ENCODE measurements at regions not wholly inside any gene's neighbourhood (a gene's known extent, or its start where the extent isn't known, plus 50 kb on each side); places are given as distances from the start of the nearest gene placed in this dataset.

DNA sequence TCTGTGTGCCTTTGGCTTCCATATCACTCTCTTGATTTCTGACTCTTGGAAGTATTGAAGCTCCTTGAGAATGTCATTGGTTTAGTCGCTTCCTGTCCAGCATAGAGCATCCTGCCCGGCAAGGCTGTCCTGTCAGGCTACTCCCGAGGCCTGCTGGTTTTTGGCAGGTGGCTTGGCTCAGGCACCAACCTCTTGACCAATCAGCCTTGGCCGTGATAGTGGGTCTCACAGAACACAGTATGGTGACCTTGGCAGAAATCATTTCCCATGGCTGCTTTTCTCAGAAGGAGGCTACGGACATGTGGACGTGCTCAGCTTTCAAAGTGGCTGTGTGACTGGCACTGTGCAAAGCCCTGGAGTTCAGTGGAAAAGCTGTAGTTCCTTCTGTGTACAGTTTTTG is 516.9 kb downstream of the REEP3 start:
- ATAC-seq (ENCODE audit: low read depth): no peak
- peaks cover 9% of the 10 kb centered on the region for H3K4me1 Mint-ChIP-seq
- intact Hi-C loops (cut with micrococcal nuclease): no loop called here

DNA sequence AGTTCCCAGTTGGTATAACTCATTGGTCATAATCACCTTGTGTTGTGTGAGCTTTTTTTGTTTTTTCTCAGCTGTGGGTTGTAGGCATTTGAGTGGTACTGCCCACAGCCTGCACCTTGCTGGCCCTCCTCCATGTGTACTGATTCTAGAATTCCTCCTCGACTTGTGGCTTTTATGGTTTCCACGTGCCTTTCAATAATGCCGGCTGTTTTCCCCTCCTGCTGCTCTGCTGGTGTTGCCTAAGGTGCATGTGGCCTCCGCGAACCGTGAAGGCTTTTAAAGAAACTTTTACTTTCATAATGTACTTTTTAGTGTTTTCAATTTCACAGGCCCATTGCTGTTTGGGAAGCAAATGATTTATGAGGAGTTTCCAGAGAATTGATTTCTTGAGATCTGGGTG is 518.0 kb downstream of the REEP3 start:
- H3K27ac Mint-ChIP-seq: no peak overlapping the region
- POLR2A ChIA-PET: no interaction called here
- no peak overlapping the region for H3K4me3 Mint-ChIP-seq

More for the DNA sequence above, 516.9 kb downstream of the REEP3 start:
- Histone ChIP-seq H3K4me2 (replicated peaks; ENCODE audit: low read depth, low read length, poor library complexity, severe bottlenecking) (no peak overlapping the region), H2AFZ (ENCODE audit: insufficient read depth, low read depth, low read length, poor library complexity, severe bottlenecking) (no peak overlapping the region), H3K27me3 (replicated peaks in 1 of 4; ENCODE audit: control extremely low read depth in 1 of 4, control insufficient read depth in 3 of 4, insufficient read depth in 4 of 4, low read length in 3 of 4) (no peaks in the 10 kb centered on the region), H3K4me1 (ENCODE audit: control insufficient read depth in 2 of 2, insufficient read depth in 2 of 2, low read length in 2 of 2) (peaks cover 7 to 10% of the 10 kb centered on the region in 2 donors), H4K20me1 (ENCODE audit: control insufficient read depth, insufficient read depth, low read length, poor library complexity, severe bottlenecking) (no peaks in the 10 kb centered on the region), H3K79me2 (ENCODE audit: control insufficient read depth, insufficient read depth, low read length) (no peaks in the 10 kb centered on the region), H3K36me3 (replicated peaks in 1 of 2; ENCODE audit: control extremely low read depth in 1 of 2, control insufficient read depth in 1 of 2, extremely low read depth in 1 of 2, insufficient read depth in 2 of 2, low read length in 1 of 2) (no peaks in the 10 kb centered on the region), H3K9me3 (ENCODE audit: control extremely low read depth in 1 of 3, control insufficient read depth in 2 of 3, insufficient read depth in 1 of 3, low read length in 2 of 3) (no peaks in the 10 kb centered on the region), H3K4me3 (ENCODE audit: control extremely low read depth in 1 of 5, extremely low read depth in 1 of 5, insufficient read depth in 1 of 5, low read depth in 2 of 5, low read length in 4 of 5) (no peak overlapping the region), H3K27ac (ENCODE audit: low read length in 2 of 2) (no peak overlapping the region), H3K9ac (ENCODE audit: low read length) (no peak overlapping the region)
- TF ChIP-seq CTCF (IDR thresholded peaks at IDR 0.05): no peak
- no peak for TF ChIP-seq EZH2 (IDR thresholded peaks at IDR 0.05; ENCODE audit: borderline replicate concordance, insufficient read depth, low read depth, low read length, poor library complexity, severe bottlenecking)
- ChIA-PET CTCF (no interaction called here), POLR2A (interaction anchor here (0.6 kb wide), 1 partner anchor 405 kb away, joined by 8 read pairs; no protein-coding TSS in a partner anchor)
- no peak overlapping the region for H3K27ac Mint-ChIP-seq
- H3K9me3 Mint-ChIP-seq (ENCODE audit: insufficient read depth): no peaks in the 10 kb centered on the region
- WGBS (ENCODE audit: insufficient coverage): 92% methylated on average over 6 of the region's 6 CpGs
- no peak for DNase-seq
- H3K27me3 Mint-ChIP-seq: peaks cover 12% of the 10 kb centered on the region
- no peak overlapping the region for H3K4me3 Mint-ChIP-seq

More for the DNA sequence above, 518.0 kb downstream of the REEP3 start:
- H3K9ac ChIP-seq (ENCODE audit: low read length): no peak overlapping the region
- H3K27me3 ChIP-seq (replicated peaks in 1 of 4; ENCODE audit: control extremely low read depth in 1 of 4, control insufficient read depth in 3 of 4, insufficient read depth in 4 of 4, low read length in 3 of 4): no peaks in the 10 kb centered on the region
- no peaks in the 10 kb centered on the region for H3K36me3 ChIP-seq (replicated peaks in 1 of 2; ENCODE audit: control extremely low read depth in 1 of 2, control insufficient read depth in 1 of 2, extremely low read depth in 1 of 2, insufficient read depth in 2 of 2, low read length in 1 of 2)
- no peak overlapping the region for H3K4me3 ChIP-seq (ENCODE audit: control extremely low read depth in 1 of 5, extremely low read depth in 1 of 5, insufficient read depth in 1 of 5, low read depth in 2 of 5, low read length in 4 of 5)
- H3K79me2 ChIP-seq (ENCODE audit: control insufficient read depth, insufficient read depth, low read length): no peaks in the 10 kb centered on the region
- WGBS (ENCODE audit: insufficient coverage): 0% methylated on average over 2 of the region's 6 CpGs
- no peaks in the 10 kb centered on the region for H3K9me3 ChIP-seq (ENCODE audit: control extremely low read depth in 1 of 3, control insufficient read depth in 2 of 3, insufficient read depth in 1 of 3, low read length in 2 of 3)
- ATAC-seq (ENCODE audit: low read depth): no peak
- CTCF ChIA-PET: no interaction called here
- TF ChIP-seq EZH2 (IDR thresholded peaks at IDR 0.05; ENCODE audit: borderline replicate concordance, insufficient read depth, low read depth, low read length, poor library complexity, severe bottlenecking): no peak
- TF ChIP-seq CTCF (IDR thresholded peaks at IDR 0.05): no peak
- Mint-ChIP-seq H3K27me3 (peaks cover 12% of the 10 kb centered on the region), H3K4me1 (peaks cover 9% of the 10 kb centered on the region), H3K9me3 (ENCODE audit: insufficient read depth) (no peaks in the 10 kb centered on the region)
- peaks cover 7 to 10% of the 10 kb centered on the region in 2 donors for H3K4me1 ChIP-seq (ENCODE audit: control insufficient read depth in 2 of 2, insufficient read depth in 2 of 2, low read length in 2 of 2)
- H3K4me2 ChIP-seq (replicated peaks; ENCODE audit: low read depth, low read length, poor library complexity, severe bottlenecking): no peak overlapping the region
- H3K27ac ChIP-seq (ENCODE audit: low read length in 2 of 2): no peak overlapping the region
- H4K20me1 ChIP-seq (ENCODE audit: control insufficient read depth, insufficient read depth, low read length, poor library complexity, severe bottlenecking): no peaks in the 10 kb centered on the region
- no peak for DNase-seq
- intact Hi-C loops (cut with micrococcal nuclease): no loop called here
- peak overlapping the region; percentile 49 for H2AFZ ChIP-seq (ENCODE audit: insufficient read depth, low read depth, low read length, poor library complexity, severe bottlenecking)

Measured in B cell (primary cell).